Endothelial cell of umbilical vein (primary cell): ENCODE measurements at regions not wholly inside any gene's neighbourhood (a gene's known extent, or its start where the extent isn't known, plus 50 kb on each side); places are given as distances from the start of the nearest gene placed in this dataset.

Source experiments
- CTCF ChIP-seq, 2 donors: IDR thresholded peaks; 1 replicate in 1 of 2; 2 replicates in 1 of 2; pipeline ENCODE4 v1.5.1; 2011; ENCODE audit warnings: low read length in 2 of 2, mild to moderate bottlenecking in 2 of 2, moderate library complexity in 2 of 2, control low read depth in 1 of 2, inconsistent platforms in 1 of 2, low read depth in 1 of 2; ENCODE audit not compliant: insufficient read depth in 1 of 2; ENCODE audit errors: extremely low read depth in 1 of 2
- EZH2 ChIP-seq: IDR thresholded peaks from 2 replicates; pipeline ENCODE4 v1.6.1; 2012; ENCODE audit warnings: borderline replicate concordance, low read depth, mild to moderate bottlenecking, moderate library complexity, low read length, inconsistent platforms; ENCODE audit not compliant: severe bottlenecking
- GATA2 ChIP-seq: IDR thresholded peaks from 2 replicates; pipeline ENCODE4 v1.7.0; 2011; ENCODE audit warnings: low read depth, mild to moderate bottlenecking, moderate library complexity, mixed read lengths, low read length; ENCODE audit not compliant: insufficient read length, insufficient read depth
- JUN ChIP-seq: IDR thresholded peaks from 2 replicates; pipeline ENCODE4 v1.6.1; 2011; ENCODE audit warnings: borderline replicate concordance, low read depth; ENCODE audit not compliant: insufficient read length, insufficient read depth
- MYC ChIP-seq: IDR thresholded peaks from one replicate; pipeline ENCODE4 v1.6.1; 2011; ENCODE audit warnings: mild to moderate bottlenecking, low read depth, low read length
- POLR2A ChIP-seq: IDR thresholded peaks from 2 replicates; pipeline ENCODE4 v1.6.1; 2012; ENCODE audit warnings: low read depth, mild to moderate bottlenecking, control low read depth, low read length
- POLR2AphosphoS5 ChIP-seq: IDR thresholded peaks from 2 replicates; pipeline ENCODE4 v1.6.1; 2012; ENCODE audit warnings: low read depth, mild to moderate bottlenecking, control low read depth, low read length, moderate library complexity; ENCODE audit not compliant: insufficient read depth
- TF ChIP-seq, protein P1 (sequence below): IDR thresholded peaks from 2 replicates; pipeline ENCODE4 v1.6.1; 2011; ENCODE audit not compliant: insufficient read depth, insufficient read length

- TF ChIP-seq CTCF (IDR thresholded peaks at IDR 0.05; ENCODE audit: extremely low read depth in 1 of 2, insufficient read depth in 1 of 2, low read depth in 1 of 2, low read length in 2 of 2): no peak
- TF ChIP-seq EZH2: no peak
- TF ChIP-seq POLR2AphosphoS5: no peak
- no peak for TF ChIP-seq POLR2A
- TF ChIP-seq JUN: no peak
- TF ChIP-seq GATA2: no peak
- TF ChIP-seq MYC: no peak
- TF ChIP-seq, protein P1, sequence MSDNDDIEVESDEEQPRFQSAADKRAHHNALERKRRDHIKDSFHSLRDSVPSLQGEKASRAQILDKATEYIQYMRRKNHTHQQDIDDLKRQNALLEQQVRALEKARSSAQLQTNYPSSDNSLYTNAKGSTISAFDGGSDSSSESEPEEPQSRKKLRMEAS: no peak
These were observed 1668.9 kb upstream of the MIR17HG start for GRCh38 chr13:89678466-89679121.
